Astrocyte of the hippocampus (primary cell): ENCODE measurements at regions not wholly inside any gene's neighbourhood (a gene's known extent, or its start where the extent isn't known, plus 50 kb on each side); places are given as distances from the start of the nearest gene placed in this dataset.
"Not testable (repeated sequence)": the region's sequence is repeated elsewhere in the genome, so short reads cannot be mapped to it uniquely, and the experiment has no call there.

ENCODE experiments used
- DNase-seq: peaks from one replicate; pipeline ENCODE4 v3.0.0; 2011; ENCODE audit warnings: low read depth, low spot score

- DNase-seq, result peak; percentile 28
These were observed 255.9 kb upstream of the KITLG start for GRCh38 chr12:88836156-88836555.

- no peak for DNase-seq
These were observed 254.0 kb upstream of the KITLG start for GRCh38 chr12:88834226-88834625.

- DNase-seq, result peak; percentile 36
These were observed 253.4 kb upstream of the KITLG start for GRCh38 chr12:88833641-88834116.

GRCh38 chr12:88828537-88828936 is 248.3 kb upstream of the KITLG start:
- not testable (repeated sequence) for DNase-seq

- DNase-seq, result no peak
These were observed 239.7 kb upstream of the KITLG start for GRCh38 chr12:88820012-88820411.

- DNase-seq, result peak; percentile 7
These were observed 235.9 kb upstream of the KITLG start for GRCh38 chr12:88816201-88816600.

GRCh38 chr12:88814779-88815178 is 234.5 kb upstream of the KITLG start:
- no peak for DNase-seq

- no peak for DNase-seq
These were observed 232.3 kb upstream of the KITLG start for GRCh38 chr12:88812610-88813009.

GRCh38 chr12:88810806-88811205 is 230.5 kb upstream of the KITLG start:
- no peak for DNase-seq

- DNase-seq, result not testable (repeated sequence)
These were observed 229.6 kb upstream of the KITLG start for GRCh38 chr12:88809841-88810240.

GRCh38 chr12:88805692-88806091 is 225.4 kb upstream of the KITLG start:
- no peak for DNase-seq

GRCh38 chr12:88805286-88805685 is 225.0 kb upstream of the KITLG start:
- no peak for DNase-seq

- DNase-seq, result no peak
These were observed 221.9 kb upstream of the KITLG start for GRCh38 chr12:88802096-88802706.

- DNase-seq, result no peak
These were observed 221.2 kb upstream of the KITLG start for GRCh38 chr12:88801227-88802095.

GRCh38 chr12:88793096-88793495 is 212.8 kb upstream of the KITLG start:
- no peak for DNase-seq

- DNase-seq, result no peak
These were observed 210.0 kb upstream of the KITLG start for GRCh38 chr12:88790231-88790630.

- DNase-seq, result no peak
These were observed 203.9 kb upstream of the KITLG start for GRCh38 chr12:88784166-88784565.

GRCh38 chr12:88782351-88782750 is 202.1 kb upstream of the KITLG start:
- DNase-seq, result no peak

GRCh38 chr12:88781909-88782308 is 201.6 kb upstream of the KITLG start:
- no peak for DNase-seq

- DNase-seq, result no peak
These were observed 197.8 kb upstream of the KITLG start for GRCh38 chr12:88778064-88778463.

- DNase-seq, result no peak
These were observed 195.5 kb upstream of the KITLG start for GRCh38 chr12:88775742-88776151.

GRCh38 chr12:88767699-88768098 is 187.4 kb upstream of the KITLG start:
- no peak for DNase-seq
